Osteocyte (in vitro differentiated cells): ENCODE measurements at regions not wholly inside any gene's neighbourhood (a gene's known extent, or its start where the extent isn't known, plus 50 kb on each side); places are given as distances from the start of the nearest gene placed in this dataset.

Experiments used
- DNase-seq: peaks from one replicate; pipeline ENCODE4 v3.0.0; 2021; ENCODE audit warnings: mixed read lengths; ENCODE audit not compliant: unreplicated experiment; ENCODE audit errors: extremely low spot score
- H3K27ac Mint-ChIP-seq: one replicate; pipeline ENCODE4 v1.8.0; 2021; ENCODE audit warnings: mild to moderate bottlenecking, mixed read lengths; ENCODE audit not compliant: unreplicated experiment
- H3K27me3 Mint-ChIP-seq: one replicate; pipeline ENCODE4 v1.8.0; 2021; ENCODE audit warnings: mixed read lengths; ENCODE audit not compliant: unreplicated experiment
- H3K36me3 Mint-ChIP-seq: one replicate; pipeline ENCODE4 v1.8.0; 2021; ENCODE audit warnings: mixed read lengths; ENCODE audit not compliant: unreplicated experiment
- H3K4me1 Mint-ChIP-seq: one replicate; pipeline ENCODE4 v1.8.0; 2021; ENCODE audit warnings: mixed read lengths; ENCODE audit not compliant: unreplicated experiment
- H3K4me3 Mint-ChIP-seq: one replicate; pipeline ENCODE4 v1.8.0; 2021; ENCODE audit warnings: mild to moderate bottlenecking, moderate library complexity, mixed read lengths; ENCODE audit not compliant: unreplicated experiment
- H3K9me3 Mint-ChIP-seq: one replicate; pipeline ENCODE4 v1.8.0; 2021; ENCODE audit warnings: mixed read lengths; ENCODE audit not compliant: unreplicated experiment
- CTCF ChIP-seq: fragments of 200-600 bp; sonication (generic); IDR thresholded peaks from 2 replicates; pipeline ENCODE4 v1.5.0; 2021; ENCODE audit warnings: antibody characterized with exemption, mild to moderate bottlenecking, moderate library complexity

- H3K9me3 Mint-ChIP-seq: no peaks in the 10 kb centered on the region
- no peak overlapping the region for H3K4me3 Mint-ChIP-seq
- H3K36me3 Mint-ChIP-seq: no peaks in the 10 kb centered on the region
- H3K27ac Mint-ChIP-seq: no peak overlapping the region
- H3K27me3 Mint-ChIP-seq: no peaks in the 10 kb centered on the region
- no peaks in the 10 kb centered on the region for H3K4me1 Mint-ChIP-seq
- no peak for DNase-seq
- no peak for TF ChIP-seq CTCF
Measured at GRCh38 chr2:33728106-33728505, 129.0 kb upstream of the FAM98A start.

- Mint-ChIP-seq H3K4me3 (no peak overlapping the region), H3K4me1 (no peaks in the 10 kb centered on the region), H3K9me3 (no peaks in the 10 kb centered on the region), H3K27ac (no peak overlapping the region), H3K36me3 (no peaks in the 10 kb centered on the region), H3K27me3 (no peaks in the 10 kb centered on the region)
- DNase-seq: no peak
- TF ChIP-seq CTCF: no peak
Measured at GRCh38 chr2:33727361-33728032, 128.4 kb upstream of the FAM98A start.

GRCh38 chr2:33726415-33726814 is 127.3 kb upstream of the FAM98A start:
- H3K4me1 Mint-ChIP-seq: no peaks in the 10 kb centered on the region
- H3K27ac Mint-ChIP-seq: no peak overlapping the region
- H3K9me3 Mint-ChIP-seq: no peaks in the 10 kb centered on the region

GRCh38 chr2:33723329-33723728 is 124.2 kb upstream of the FAM98A start:
- no peak overlapping the region for H3K27ac Mint-ChIP-seq
- H3K9me3 Mint-ChIP-seq: no peaks in the 10 kb centered on the region
- TF ChIP-seq CTCF: no peak
- peaks cover 9% of the 10 kb centered on the region for H3K27me3 Mint-ChIP-seq
- no peaks in the 10 kb centered on the region for H3K4me1 Mint-ChIP-seq
- no peak overlapping the region for H3K4me3 Mint-ChIP-seq
- no peak for DNase-seq
- H3K36me3 Mint-ChIP-seq: no peaks in the 10 kb centered on the region

More at GRCh38 chr2:33726415-33726814, 127.3 kb upstream of the FAM98A start:
- Mint-ChIP-seq H3K4me3 (no peak overlapping the region), H3K27me3 (no peaks in the 10 kb centered on the region), H3K36me3 (no peaks in the 10 kb centered on the region)
- no peak for TF ChIP-seq CTCF
- DNase-seq: no peak

- Mint-ChIP-seq H3K9me3 (no peaks in the 10 kb centered on the region), H3K4me3 (no peak overlapping the region)
- no peak for TF ChIP-seq CTCF
Measured at GRCh38 chr2:33719067-33719466, 120.0 kb upstream of the FAM98A start.

More at GRCh38 chr2:33719067-33719466, 120.0 kb upstream of the FAM98A start:
- Mint-ChIP-seq H3K27me3 (peaks cover 16% of the 10 kb centered on the region), H3K4me1 (no peaks in the 10 kb centered on the region), H3K27ac (no peak overlapping the region), H3K36me3 (no peaks in the 10 kb centered on the region)
- no peak for DNase-seq
